H1 (cell line): ENCODE measurements at regions not wholly inside any gene's neighbourhood (a gene's known extent, or its start where the extent isn't known, plus 50 kb on each side); places are given as distances from the start of the nearest gene placed in this dataset.

Experiments
- CTCF ChIA-PET: fragments of 300-600 bp; sonication (Branson Sonifier 250); formaldehyde crosslinking; loops from one replicate; lab custom pipeline; 2021; ENCODE audit not compliant: partially characterized antibody; lab: Charles Lee
- POLR2A ChIA-PET: fragments of 300-600 bp; sonication (Branson Sonifier 250); formaldehyde crosslinking; loops from one replicate; lab custom pipeline; 2021; ENCODE audit warnings: inconsistent platforms; ENCODE audit not compliant: partially characterized antibody; lab: Charles Lee
- DNase-seq, 2 experiments: peaks; one replicate each; pipeline versions ENCODE4 v3.0.0 to v3.0.0-alpha.2; 2010 to 2022; ENCODE audit warnings: low spot score in 2 of 2, low read depth in 1 of 2, mixed read lengths in 1 of 2
- FAIRE-seq: peaks from 2 replicates; lab custom pipeline; 2011; peaks lifted over from hg19 to GRCh38; lab: Jason Lieb, UNC
- H2AFZ ChIP-seq: 2 replicates; pipeline ENCODE4 v1.8.1; 2012; ENCODE audit warnings: low read length, inconsistent platforms
- H2AK5ac ChIP-seq: 2 replicates; pipeline ENCODE4 v1.6.1; 2013; ENCODE audit warnings: low read depth, low read length
- H2BK120ac ChIP-seq: replicated peaks from 2 replicates; pipeline ENCODE3; 2013; ENCODE audit warnings: low read depth, low read length, inconsistent platforms
- H2BK12ac ChIP-seq: 2 replicates; pipeline ENCODE4 v1.6.1; 2013; ENCODE audit warnings: low read depth, low read length
- H2BK15ac ChIP-seq: 2 replicates; pipeline ENCODE4 v1.6.1; 2013; ENCODE audit warnings: low read length
- H2BK20ac ChIP-seq: 2 replicates; pipeline ENCODE4 v1.6.1; 2013; ENCODE audit warnings: low read length
- H2BK5ac ChIP-seq: 2 replicates; pipeline ENCODE4 v1.6.1; 2013; ENCODE audit warnings: low read depth, low read length
- H3K14ac ChIP-seq: 2 replicates; pipeline ENCODE4 v1.6.1; 2013; ENCODE audit warnings: inconsistent platforms; ENCODE audit not compliant: insufficient read length
- H3K18ac ChIP-seq: 2 replicates; pipeline ENCODE4 v1.6.1; 2013; ENCODE audit warnings: low read length; ENCODE audit errors: extremely low read depth
- H3K23ac ChIP-seq: 2 replicates; pipeline ENCODE4 v1.6.1; 2013; ENCODE audit warnings: inconsistent platforms; ENCODE audit not compliant: insufficient read length
- H3K23me2 ChIP-seq: 2 replicates; pipeline ENCODE4 v1.6.1; 2013; ENCODE audit warnings: low read depth, low read length
- H3K27ac ChIP-seq: 2 replicates; pipeline ENCODE4 v1.6.1; 2011; ENCODE audit warnings: low read depth, low read length, inconsistent platforms
- H3K27me3 ChIP-seq, 4 experiments: replicated peaks in 1 of 4; 1 replicate in 1 of 4; 2 replicates in 3 of 4; pipeline versions ENCODE4 v1.6.1 to v1.8.1; 2011 to 2013; ENCODE audit warnings: low read length in 3 of 4, mild to moderate bottlenecking in 3 of 4, inconsistent platforms in 2 of 4, mixed read lengths in 2 of 4, moderate library complexity in 1 of 4; ENCODE audit not compliant: control insufficient read depth in 3 of 4, insufficient read depth in 3 of 4; ENCODE audit errors: extremely low read depth in 1 of 4
- H3K36me3 ChIP-seq, 4 experiments: 2 replicates each; pipeline versions ENCODE4 v1.6.1 to v1.8.1; 2011 to 2013; ENCODE audit warnings: mild to moderate bottlenecking in 4 of 4, low read length in 3 of 4, moderate library complexity in 2 of 4, control low read depth in 1 of 4, inconsistent platforms in 1 of 4; ENCODE audit not compliant: insufficient read depth in 4 of 4, control insufficient read depth in 2 of 4
- H3K4ac ChIP-seq: replicated peaks from 2 replicates; pipeline ENCODE3; 2013; ENCODE audit warnings: low read length, low read depth, mixed read lengths, inconsistent platforms; ENCODE audit not compliant: insufficient read length
- H3K4me1 ChIP-seq, 4 experiments: replicated peaks in 1 of 4; 1 replicate in 1 of 4; 2 replicates in 3 of 4; pipeline versions ENCODE4 v1.6.1 to v1.8.1; 2011 to 2013; ENCODE audit warnings: low read length in 3 of 4, inconsistent platforms in 2 of 4, mixed read lengths in 1 of 4; ENCODE audit not compliant: insufficient read depth in 4 of 4, control insufficient read depth in 3 of 4
- H3K4me2 ChIP-seq, 2 experiments: 2 replicates each; pipeline versions ENCODE4 v1.6.1 to v1.8.1; 2011 to 2013; ENCODE audit warnings: low read depth in 2 of 2, low read length in 2 of 2, control low read depth in 1 of 2, inconsistent platforms in 1 of 2, mild to moderate bottlenecking in 1 of 2; ENCODE audit not compliant: insufficient read depth in 1 of 2
- H3K4me3 ChIP-seq, 4 experiments: fragments of 200-600, 300-600 bp in 1 of 4; sonication (generic), shearing (Covaris generic), sonication (Bioruptor Twin) in 1 of 4; 2 replicates each; pipeline versions ENCODE4 v1.5.1 to v1.8.1; 2011 to 2016; ENCODE audit warnings: low read length in 4 of 4, low read depth in 3 of 4, control low read depth in 2 of 4, inconsistent platforms in 2 of 4, mild to moderate bottlenecking in 2 of 4, mixed read lengths in 1 of 4, moderate library complexity in 1 of 4; ENCODE audit not compliant: insufficient read depth in 2 of 4; ENCODE audit errors: extremely low read depth in 1 of 4
- H3K56ac ChIP-seq: replicated peaks from 2 replicates; pipeline ENCODE3; 2013; ENCODE audit warnings: low read depth, mild to moderate bottlenecking, mixed read lengths, low read length, inconsistent platforms; ENCODE audit not compliant: insufficient read length
- H3K79me1 ChIP-seq: 2 replicates; pipeline ENCODE4 v1.6.1; 2013; ENCODE audit warnings: low read depth, low read length, control low read depth
- H3K79me2 ChIP-seq, 2 experiments: 2 replicates each; pipeline versions ENCODE4 v1.6.1 to v1.8.1; 2012 to 2013; ENCODE audit warnings: low read length in 2 of 2, mild to moderate bottlenecking in 2 of 2, inconsistent platforms in 1 of 2; ENCODE audit not compliant: insufficient read depth in 2 of 2, control insufficient read depth in 1 of 2
- H3K9ac ChIP-seq, 4 experiments: replicated peaks in 1 of 4; 1 replicate in 1 of 4; 2 replicates in 3 of 4; pipeline versions ENCODE4 v1.6.1 to v1.8.1; 2011 to 2013; ENCODE audit warnings: low read depth in 3 of 4, low read length in 3 of 4, control low read depth in 2 of 4, mild to moderate bottlenecking in 2 of 4, moderate library complexity in 2 of 4, inconsistent platforms in 1 of 4; ENCODE audit errors: extremely low read depth in 1 of 4
- H3K9me3 ChIP-seq, 2 experiments: 2 replicates each; pipeline versions ENCODE4 v1.6.1 to v1.8.1; 2012 to 2013; ENCODE audit warnings: mild to moderate bottlenecking in 2 of 2, moderate library complexity in 2 of 2, control low read depth in 1 of 2, inconsistent platforms in 1 of 2, low read depth in 1 of 2, low read length in 1 of 2, mixed read lengths in 1 of 2; ENCODE audit not compliant: insufficient read depth in 2 of 2
- H4K20me1 ChIP-seq, 2 experiments: replicated peaks in 1 of 2; 2 replicates each; pipeline versions ENCODE3 to v1.8.1; 2011 to 2013; ENCODE audit warnings: inconsistent platforms in 2 of 2, low read length in 2 of 2, mild to moderate bottlenecking in 1 of 2; ENCODE audit not compliant: insufficient read depth in 2 of 2, control insufficient read depth in 1 of 2
- H4K5ac ChIP-seq: 2 replicates; pipeline ENCODE4 v1.6.1; 2013; ENCODE audit warnings: low read length, low read depth, mixed read lengths, inconsistent platforms; ENCODE audit not compliant: insufficient read length
- H4K8ac ChIP-seq: 2 replicates; pipeline ENCODE4 v1.8.0; 2013; ENCODE audit warnings: mild to moderate bottlenecking, moderate library complexity, low read length, inconsistent platforms; ENCODE audit not compliant: insufficient read depth; ENCODE audit errors: extremely low read depth
- H4K91ac ChIP-seq: replicated peaks from 2 replicates; pipeline ENCODE3; 2013; ENCODE audit warnings: low read length, mixed read lengths, inconsistent platforms; ENCODE audit not compliant: insufficient read length
- ATF2 ChIP-seq: IDR thresholded peaks from 2 replicates; pipeline ENCODE4 v1.6.1; 2012; ENCODE audit warnings: low read length, inconsistent platforms
- BRCA1 ChIP-seq: IDR thresholded peaks from 2 replicates; pipeline ENCODE4 v1.6.1; 2012; ENCODE audit warnings: low read depth, low read length, improper control_type of control experiment
- E2F6 ChIP-seq: IDR thresholded peaks from 2 replicates; pipeline ENCODE4 v1.6.1; 2012; ENCODE audit warnings: inconsistent platforms
- EP300 ChIP-seq, 2 experiments: IDR thresholded peaks; 1 replicate in 1 of 2; 2 replicates in 1 of 2; pipeline ENCODE4 v1.6.1; 2011 to 2012; ENCODE audit warnings: low read depth in 2 of 2, low read length in 2 of 2, mild to moderate bottlenecking in 2 of 2, borderline replicate concordance in 1 of 2, inconsistent platforms in 1 of 2, moderate library complexity in 1 of 2
- JUND ChIP-seq: IDR thresholded peaks from 2 replicates; pipeline ENCODE4 v1.6.1; 2011; ENCODE audit warnings: mild to moderate bottlenecking, improper control_type of control experiment, low read length
- POU5F1 ChIP-seq: IDR thresholded peaks from 2 replicates; pipeline ENCODE4 v1.6.1; 2011; ENCODE audit warnings: low read depth, mild to moderate bottlenecking, low read length, moderate library complexity
- SIN3A ChIP-seq, 2 experiments: IDR thresholded peaks in 1 of 2; conservative IDR thresholded peaks in 1 of 2; 2 replicates each; pipeline ENCODE4 v1.6.1; 2011 to 2012; ENCODE audit warnings: low read length in 2 of 2, improper control_type of control experiment in 1 of 2, low read depth in 1 of 2, mild to moderate bottlenecking in 1 of 2
- SIRT6 ChIP-seq: IDR thresholded peaks from one replicate; pipeline ENCODE4 v1.7.1; 2012; ENCODE audit warnings: low read length, inconsistent platforms
- SP1 ChIP-seq: IDR thresholded peaks from 2 replicates; pipeline ENCODE4 v1.6.1; 2011; ENCODE audit warnings: low read depth, low read length
- SRF ChIP-seq: IDR thresholded peaks from 2 replicates; pipeline ENCODE4 v1.6.1; 2011; ENCODE audit warnings: mild to moderate bottlenecking, low read depth, low read length, moderate library complexity
- USF2 ChIP-seq: IDR thresholded peaks from 2 replicates; pipeline ENCODE4 v1.6.1; 2011; ENCODE audit warnings: low read length, improper control_type of control experiment
- WGBS, 2 experiments: shearing (Covaris generic) in 1 of 2; methylation state at CpG; one replicate each; pipeline versions ENCODE4 v1.1.6 to v1.1.7; 2013 to 2015; ENCODE audit warnings: low lambda C conversion rate in 2 of 2, mixed read lengths in 2 of 2, inconsistent platforms in 1 of 2, low coverage in 1 of 2, missing lambda C conversion rate in 1 of 2; ENCODE audit not compliant: insufficient replicate concordance in 2 of 2, insufficient coverage in 1 of 2, insufficient read length in 1 of 2; ENCODE audit errors: extremely low coverage in 1 of 2, missing lambda C conversion rate in 1 of 2; 5-methylcytosine and 5-hydroxymethylcytosine counted together

GRCh38 chr10:29114141-29114540 is 174.7 kb upstream of the LYZL1 start:
- no peak overlapping the region for H3K4me3 ChIP-seq
- no peak overlapping the region for H4K91ac ChIP-seq
- H2BK20ac ChIP-seq, result no peak overlapping the region
- H3K23me2 ChIP-seq, result no peaks in the 10 kb centered on the region
- H3K4ac ChIP-seq, result no peak overlapping the region
- H2AFZ ChIP-seq, result no peak overlapping the region
- H4K8ac ChIP-seq, result no peak overlapping the region
- H3K23ac ChIP-seq, result no peak overlapping the region
- no peaks in the 10 kb centered on the region for H3K79me2 ChIP-seq
- no peak overlapping the region for H2AK5ac ChIP-seq
- no peak overlapping the region for H2BK12ac ChIP-seq
- H3K4me1 ChIP-seq, result no peaks in the 10 kb centered on the region
- DNase-seq (no peak), FAIRE-seq (no peak)
- H3K79me1 ChIP-seq, result no peaks in the 10 kb centered on the region
- no peak overlapping the region for H3K14ac ChIP-seq
- WGBS, 2 experiments, result 95% methylated on average over 7 of the region's 7 CpGs; no CpG with 5 or more reads in 1 of the 2 experiments
- no peak overlapping the region for H2BK5ac ChIP-seq
- H4K5ac ChIP-seq, result no peak overlapping the region
- H3K18ac ChIP-seq, result no peak overlapping the region
- H3K56ac ChIP-seq, result no peak overlapping the region
- H4K20me1 ChIP-seq, result no peaks in the 10 kb centered on the region
- TF ChIP-seq ATF2, result no peak
- TF ChIP-seq USF2, result no peak
- no peak for TF ChIP-seq POU5F1
- no peak for TF ChIP-seq SRF
- TF ChIP-seq SP1, result no peak
- no peak for TF ChIP-seq JUND
- TF ChIP-seq E2F6, result no peak
- TF ChIP-seq SIN3A (conservative IDR thresholded peaks at IDR 0.05 in 1 of 2, IDR thresholded peaks at IDR 0.05 in 1 of 2; ENCODE audit: low read depth in 1 of 2, low read length in 2 of 2), result no peak
- TF ChIP-seq SIRT6, result no peak
- no peak for TF ChIP-seq EP300 (IDR thresholded peaks at IDR 0.05; ENCODE audit: borderline replicate concordance in 1 of 2, low read depth in 2 of 2, low read length in 2 of 2)
- no peak for TF ChIP-seq BRCA1
- TF ChIP-seq, all 59 proteins: peak for 0
- Histone ChIP-seq H3K4me2 (no peak overlapping the region), H2BK120ac (no peak overlapping the region), H3K27me3 (no peaks in the 10 kb centered on the region), H3K36me3 (peaks cover 0 to 3% (median 0%) of the 10 kb centered on the region in 4 experiments; a peak in 2 of 8 replicates), H3K27ac (no peak overlapping the region), H2BK15ac (no peak overlapping the region), H3K9ac (no peak overlapping the region), H3K9me3 (peaks cover 10 to 13% of the 10 kb centered on the region in 2 experiments; a peak in 2 of 4 replicates)
- POLR2A ChIA-PET, result no interaction called here
- CTCF ChIA-PET, result interaction anchor here (1.9 kb wide), 1 partner anchor 17 kb away, joined by 7 read pairs; no protein-coding TSS in a partner anchor
